SU-DHL-6 (cell line): ENCODE measurements at regions not wholly inside any gene's neighbourhood (a gene's known extent, or its start where the extent isn't known, plus 50 kb on each side); places are given as distances from the start of the nearest gene placed in this dataset.

ENCODE experiments used
- H2AFZ ChIP-seq: fragments of 200-600 bp; sonication (generic); 2 replicates; pipeline ENCODE4 v1.6.1; 2014; ENCODE audit warnings: low read depth, mild to moderate bottlenecking, moderate library complexity, mixed read lengths, antibody characterized with exemption, low read length; ENCODE audit not compliant: severe bottlenecking
- H3F3A ChIP-seq: fragments of 200-600 bp; shearing (Covaris generic); 2 replicates; pipeline ENCODE4 v1.6.0; 2016; ENCODE audit warnings: antibody characterized with exemption, mild to moderate bottlenecking; ENCODE audit not compliant: insufficient read depth
- H3K27ac ChIP-seq: fragments of 200-600 bp; sonication (generic); 2 replicates; pipeline ENCODE4 v1.5.1; 2016; ENCODE audit warnings: low read depth, mild to moderate bottlenecking, low read length, moderate library complexity, mixed read lengths
- H3K27me3 ChIP-seq: fragments of 200-600 bp; sonication (generic), shearing (Covaris generic); 2 replicates; pipeline ENCODE4 v1.6.0; 2014; ENCODE audit warnings: mild to moderate bottlenecking, low read length
- H3K36me3 ChIP-seq: fragments of 200-600 bp; sonication (generic); 2 replicates; pipeline ENCODE4 v1.6.1; 2014; ENCODE audit warnings: mild to moderate bottlenecking, low read length, mixed read lengths
- H3K4me2 ChIP-seq: fragments of 300-600, 200-600 bp; shearing (Covaris generic), sonication (generic); 2 replicates; pipeline ENCODE4 v1.6.0; 2014; ENCODE audit warnings: low read length, low read depth, mild to moderate bottlenecking; ENCODE audit not compliant: poor library complexity, severe bottlenecking
- H3K4me3 ChIP-seq: fragments of 200-600 bp; sonication (generic); 2 replicates; pipeline ENCODE4 v1.5.1; 2014; ENCODE audit warnings: antibody characterized with exemption, low read length, mild to moderate bottlenecking, mixed read lengths; ENCODE audit not compliant: insufficient read depth, poor library complexity, severe bottlenecking
- H3K79me2 ChIP-seq: fragments of 200-600 bp; sonication (generic); 2 replicates; pipeline ENCODE4 v1.6.1; 2014; ENCODE audit warnings: mild to moderate bottlenecking, low read length, moderate library complexity; ENCODE audit not compliant: insufficient read depth
- H3K9ac ChIP-seq: fragments of 200-600 bp; sonication (generic); 2 replicates; pipeline ENCODE4 v1.7.0; 2014; ENCODE audit warnings: mild to moderate bottlenecking, low read length
- H3K9me2 ChIP-seq: fragments of 200-600 bp; sonication (generic); replicated peaks from 2 replicates; pipeline ENCODE4 v1.6.1; 2014; ENCODE audit warnings: low read length; ENCODE audit not compliant: insufficient read depth
- H3K9me3 ChIP-seq: fragments of 200-600 bp; sonication (generic); 2 replicates; pipeline ENCODE4 v1.6.1; 2014; ENCODE audit warnings: low read length, mixed read lengths; ENCODE audit not compliant: insufficient read depth
- H4K20me1 ChIP-seq: fragments of 200-600 bp; sonication (generic); 2 replicates; pipeline ENCODE4 v1.6.1; 2014; ENCODE audit warnings: low read depth, mild to moderate bottlenecking, antibody characterized with exemption, low read length, moderate library complexity, mixed read lengths
- EZH2phosphoT487 ChIP-seq: fragments of 200-600 bp; sonication (generic), shearing (Covaris generic); conservative IDR thresholded peaks from 2 replicates; pipeline ENCODE4 v1.6.1; 2018; ENCODE audit warnings: mild to moderate bottlenecking, antibody characterized with exemption, low read length, moderate library complexity, mixed read lengths
- TF ChIP-seq, protein P1 (sequence below): fragments of 200-600 bp; sonication (generic); IDR thresholded peaks from one replicate; pipeline ENCODE4 v1.5.1; 2017; ENCODE audit warnings: antibody characterized with exemption, mild to moderate bottlenecking, low read length, moderate library complexity; ENCODE audit not compliant: insufficient read depth, poor library complexity, severe bottlenecking

DNA sequence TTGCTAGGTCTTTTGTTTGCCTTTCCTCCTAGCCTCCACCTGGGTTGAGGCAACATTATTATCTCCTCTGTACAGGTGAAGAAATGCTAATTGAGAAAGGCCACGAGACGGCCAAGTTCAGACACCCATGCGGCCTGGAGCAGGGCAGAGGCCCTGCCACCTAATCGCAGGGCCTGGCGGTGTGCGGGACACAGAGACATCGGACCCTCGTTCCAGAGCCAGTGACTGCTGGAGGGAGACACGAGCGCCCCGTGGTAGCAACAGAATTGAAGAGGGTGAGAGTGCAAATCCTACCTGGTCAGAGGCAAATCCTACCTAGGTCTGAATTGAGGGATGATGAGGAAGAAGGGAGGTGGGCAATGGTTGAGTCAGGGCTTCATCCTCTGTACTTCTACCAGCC is 113.8 kb upstream of the MEF2A start:
- Histone ChIP-seq H3K36me3 (no peaks in the 10 kb centered on the region), H3K79me2 (no peaks in the 10 kb centered on the region), H3F3A (no peaks in the 10 kb centered on the region), H3K4me2 (no peak overlapping the region), H3K27ac (no peak overlapping the region), H3K4me3 (no peak overlapping the region), H3K27me3 (no peaks in the 10 kb centered on the region), H3K9me2 (no peaks in the 10 kb centered on the region), H3K9me3 (no peaks in the 10 kb centered on the region), H4K20me1 (no peaks in the 10 kb centered on the region), H2AFZ (no peak overlapping the region), H3K9ac (no peak overlapping the region)
- TF ChIP-seq, protein P1, sequence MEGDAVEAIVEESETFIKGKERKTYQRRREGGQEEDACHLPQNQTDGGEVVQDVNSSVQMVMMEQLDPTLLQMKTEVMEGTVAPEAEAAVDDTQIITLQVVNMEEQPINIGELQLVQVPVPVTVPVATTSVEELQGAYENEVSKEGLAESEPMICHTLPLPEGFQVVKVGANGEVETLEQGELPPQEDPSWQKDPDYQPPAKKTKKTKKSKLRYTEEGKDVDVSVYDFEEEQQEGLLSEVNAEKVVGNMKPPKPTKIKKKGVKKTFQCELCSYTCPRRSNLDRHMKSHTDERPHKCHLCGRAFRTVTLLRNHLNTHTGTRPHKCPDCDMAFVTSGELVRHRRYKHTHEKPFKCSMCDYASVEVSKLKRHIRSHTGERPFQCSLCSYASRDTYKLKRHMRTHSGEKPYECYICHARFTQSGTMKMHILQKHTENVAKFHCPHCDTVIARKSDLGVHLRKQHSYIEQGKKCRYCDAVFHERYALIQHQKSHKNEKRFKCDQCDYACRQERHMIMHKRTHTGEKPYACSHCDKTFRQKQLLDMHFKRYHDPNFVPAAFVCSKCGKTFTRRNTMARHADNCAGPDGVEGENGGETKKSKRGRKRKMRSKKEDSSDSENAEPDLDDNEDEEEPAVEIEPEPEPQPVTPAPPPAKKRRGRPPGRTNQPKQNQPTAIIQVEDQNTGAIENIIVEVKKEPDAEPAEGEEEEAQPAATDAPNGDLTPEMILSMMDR = no peak
- no peak for TF ChIP-seq EZH2phosphoT487

DNA sequence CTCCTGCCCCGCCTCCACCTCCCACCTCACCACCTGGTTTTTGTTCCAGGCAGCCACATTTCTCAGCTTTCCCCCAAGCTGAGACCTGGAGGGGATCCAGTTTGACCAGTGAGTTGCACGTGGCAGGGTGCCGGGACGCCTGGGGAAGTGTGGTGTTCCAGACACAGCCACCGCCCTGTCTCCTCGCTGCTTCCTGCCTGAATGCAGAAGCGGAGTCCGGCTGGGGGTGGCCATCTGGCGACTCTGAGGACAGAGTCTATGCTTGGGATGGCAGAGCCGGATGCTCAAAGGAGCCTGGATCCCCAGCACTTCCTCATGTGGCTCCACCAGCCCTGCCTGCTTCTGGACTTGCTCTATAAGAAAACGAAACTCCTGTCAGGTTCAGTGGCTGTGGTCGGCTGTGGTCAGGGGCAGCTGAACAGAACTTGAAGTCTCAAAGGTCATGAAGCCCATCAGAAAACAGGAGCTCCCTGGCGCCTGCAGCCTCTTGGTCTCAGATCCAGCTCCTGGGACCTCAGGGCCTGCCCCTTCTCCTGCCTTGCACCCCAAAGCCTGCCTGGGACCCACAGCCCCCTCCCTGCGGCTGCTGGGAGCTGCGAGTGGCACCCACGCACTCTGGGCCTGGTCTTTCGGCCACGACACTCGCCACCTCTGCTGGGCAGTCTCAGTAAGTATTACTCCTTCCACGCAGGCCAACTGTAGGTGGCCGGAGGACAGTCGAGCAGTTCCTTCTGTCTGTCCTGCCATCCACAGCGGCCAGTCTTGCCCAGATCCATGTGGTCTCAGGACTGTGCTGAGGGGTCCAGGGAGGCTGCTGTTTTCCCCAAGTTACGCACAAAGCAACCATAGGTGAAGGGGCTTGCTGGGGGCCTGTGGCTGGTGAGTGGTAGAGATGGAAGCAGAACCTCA is 112.8 kb upstream of the MEF2A start:
- Histone ChIP-seq H3K4me3 (no peak overlapping the region), H3K9me3 (no peaks in the 10 kb centered on the region), H4K20me1 (no peaks in the 10 kb centered on the region), H3K9ac (no peak overlapping the region), H3K9me2 (no peaks in the 10 kb centered on the region), H2AFZ (no peak overlapping the region), H3K4me2 (no peak overlapping the region), H3K27ac (no peak overlapping the region), H3K79me2 (no peaks in the 10 kb centered on the region), H3K27me3 (no peaks in the 10 kb centered on the region), H3F3A (no peaks in the 10 kb centered on the region), H3K36me3 (no peaks in the 10 kb centered on the region)
- no peak for TF ChIP-seq EZH2phosphoT487
- TF ChIP-seq, protein P1 = no peak

DNA sequence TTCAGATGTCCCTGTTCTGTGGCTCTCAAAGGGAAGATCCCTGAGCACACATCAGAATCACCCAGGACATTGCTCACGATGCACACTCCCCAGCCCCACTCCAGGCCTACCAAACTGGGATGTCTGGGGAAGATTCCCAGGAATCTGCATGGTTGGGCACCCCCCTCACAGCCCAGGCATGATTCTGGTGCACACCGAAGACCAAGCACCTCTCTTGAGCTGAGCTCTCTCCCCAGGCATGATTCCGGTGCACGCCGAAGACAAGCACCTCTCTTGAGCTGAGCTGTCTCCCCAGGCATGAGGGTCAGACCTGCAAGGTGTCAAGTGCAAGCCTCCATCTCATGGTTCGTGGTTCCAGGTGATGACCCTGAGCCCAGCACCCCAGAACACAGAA is 112.2 kb upstream of the MEF2A start:
- Histone ChIP-seq H3K27me3 (no peaks in the 10 kb centered on the region), H3K4me2 (no peak overlapping the region), H4K20me1 (no peaks in the 10 kb centered on the region), H3K9me3 (no peaks in the 10 kb centered on the region), H3K9me2 (no peaks in the 10 kb centered on the region), H3K79me2 (no peaks in the 10 kb centered on the region), H2AFZ (no peak overlapping the region), H3K9ac (no peak overlapping the region), H3F3A (no peaks in the 10 kb centered on the region), H3K27ac (no peak overlapping the region), H3K4me3 (no peak overlapping the region), H3K36me3 (no peaks in the 10 kb centered on the region)
- no peak for TF ChIP-seq EZH2phosphoT487
- TF ChIP-seq, protein P1 = no peak
